H7 (cell line): ENCODE measurements at regions not wholly inside any gene's neighbourhood (a gene's known extent, or its start where the extent isn't known, plus 50 kb on each side); places are given as distances from the start of the nearest gene placed in this dataset.

Source experiments
- DNase-seq: peaks from one replicate; pipeline ENCODE4 v3.0.0; 2012
- H3K27me3 ChIP-seq: 2 replicates; pipeline ENCODE4 v1.6.0; 2011; ENCODE audit warnings: mild to moderate bottlenecking, low read length; ENCODE audit not compliant: control insufficient read depth, insufficient read depth
- H3K36me3 ChIP-seq: replicated peaks from 2 replicates; pipeline ENCODE4 v1.5.1; 2011; ENCODE audit warnings: low read length; ENCODE audit not compliant: control insufficient read depth, insufficient read depth
- H3K4me3 ChIP-seq: 2 replicates; pipeline ENCODE4 v1.5.1; 2011; ENCODE audit warnings: low read depth, mild to moderate bottlenecking, control low read depth, low read length, moderate library complexity; ENCODE audit not compliant: insufficient read depth

GRCh38 chr11:11135820-11136476 is 217.1 kb downstream of the CSNK2A3 start:
- H3K36me3 ChIP-seq = no peaks in the 10 kb centered on the region
- DNase-seq = no peak
- H3K27me3 ChIP-seq = no peaks in the 10 kb centered on the region; the same call in 1 of the 2 replicates
- no peak overlapping the region for H3K4me3 ChIP-seq

- Histone ChIP-seq H3K4me3 (no peak overlapping the region), H3K36me3 (no peaks in the 10 kb centered on the region), H3K27me3 (no peaks in the 10 kb centered on the region)
- no peak for DNase-seq
These were observed 223.9 kb downstream of the CSNK2A3 start for GRCh38 chr11:11129118-11129517.

- DNase-seq = no peak
- no peak overlapping the region for H3K4me3 ChIP-seq
- H3K36me3 ChIP-seq = no peaks in the 10 kb centered on the region
- H3K27me3 ChIP-seq = no peaks in the 10 kb centered on the region
These were observed 227.4 kb downstream of the CSNK2A3 start for GRCh38 chr11:11125618-11126017.

- no peaks in the 10 kb centered on the region for H3K36me3 ChIP-seq
- no peak overlapping the region for H3K4me3 ChIP-seq
- no peaks in the 10 kb centered on the region for H3K27me3 ChIP-seq
- DNase-seq = no peak
These were observed 230.3 kb downstream of the CSNK2A3 start for GRCh38 chr11:11122749-11123148.

DNA sequence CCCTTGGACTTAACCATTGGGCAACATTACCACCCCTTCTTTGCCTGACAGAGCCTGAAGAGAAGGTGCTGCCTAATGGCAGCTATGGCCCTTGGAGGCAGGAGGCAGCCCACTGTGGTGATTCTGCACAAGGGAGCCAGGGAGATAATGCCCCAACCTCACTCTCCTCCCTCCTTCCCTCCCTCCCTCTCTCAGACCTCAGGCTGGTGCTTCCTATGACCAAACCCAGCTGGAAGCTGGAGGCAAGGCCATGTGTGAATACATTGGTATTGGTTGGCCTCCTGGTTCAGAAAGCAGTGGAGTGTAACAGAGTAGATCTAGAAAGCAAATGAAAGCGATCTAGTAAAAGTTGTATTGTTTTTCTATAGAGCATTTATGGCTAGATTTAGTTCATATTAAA is 233.1 kb downstream of the CSNK2A3 start:
- Histone ChIP-seq H3K36me3 (no peaks in the 10 kb centered on the region), H3K4me3 (no peak overlapping the region), H3K27me3 (no peaks in the 10 kb centered on the region)
- DNase-seq = peak; percentile 26

- Histone ChIP-seq H3K27me3 (no peaks in the 10 kb centered on the region), H3K36me3 (no peaks in the 10 kb centered on the region), H3K4me3 (no peak overlapping the region)
- no peak for DNase-seq
These were observed 235.3 kb downstream of the CSNK2A3 start for GRCh38 chr11:11117730-11118129.

- H3K4me3 ChIP-seq = no peak overlapping the region
- no peaks in the 10 kb centered on the region for H3K36me3 ChIP-seq
- DNase-seq = no peak
- H3K27me3 ChIP-seq = no peaks in the 10 kb centered on the region
These were observed 237.6 kb downstream of the CSNK2A3 start for GRCh38 chr11:11115475-11115874.

DNA sequence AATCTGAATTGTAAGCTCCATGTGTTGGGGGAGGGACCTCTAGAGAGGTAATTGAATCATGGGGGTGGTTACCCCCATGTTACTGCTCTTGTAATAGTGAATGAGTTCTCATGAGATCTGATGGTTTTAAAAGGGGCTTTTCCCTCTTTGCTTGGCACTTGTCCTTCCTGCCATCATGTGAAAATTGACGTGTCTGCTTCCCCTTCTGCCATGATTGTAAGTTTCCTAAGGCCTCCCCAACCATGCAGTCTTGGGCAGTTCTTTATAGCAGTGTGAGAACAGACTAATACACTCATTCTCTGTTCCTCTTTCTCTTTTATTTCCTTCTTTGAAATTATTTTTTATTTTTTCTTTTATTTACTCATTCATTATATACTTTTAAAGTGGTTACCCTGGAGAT is 239.4 kb downstream of the CSNK2A3 start:
- no peaks in the 10 kb centered on the region for H3K36me3 ChIP-seq
- no peak overlapping the region for H3K4me3 ChIP-seq
- DNase-seq = no peak
- no peaks in the 10 kb centered on the region for H3K27me3 ChIP-seq

DNA sequence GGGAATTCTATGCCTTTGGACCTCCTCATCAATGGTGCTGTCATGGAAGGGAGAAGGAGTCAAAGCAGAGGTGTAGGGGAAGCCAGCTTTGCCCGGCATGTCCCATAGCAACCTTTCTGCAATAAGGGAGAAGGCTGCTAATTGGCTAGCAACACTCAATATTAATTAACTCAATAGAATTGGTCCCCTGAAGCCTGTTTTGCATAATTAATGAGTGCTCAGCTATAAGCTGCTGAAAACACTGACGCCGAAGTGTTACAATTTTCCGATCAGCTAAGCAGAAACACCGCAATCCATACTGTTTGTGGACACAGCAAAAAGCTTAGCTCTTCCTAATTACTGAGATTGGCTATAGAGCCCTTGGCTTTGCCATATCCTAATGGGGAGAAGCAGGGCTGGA is 245.0 kb downstream of the CSNK2A3 start:
- no peaks in the 10 kb centered on the region for H3K36me3 ChIP-seq
- no peaks in the 10 kb centered on the region for H3K27me3 ChIP-seq
- no peak for DNase-seq
- H3K4me3 ChIP-seq = no peak overlapping the region

GRCh38 chr11:11107076-11107723 is 245.8 kb downstream of the CSNK2A3 start:
- DNase-seq = no peak
- Histone ChIP-seq H3K4me3 (no peak overlapping the region), H3K27me3 (no peaks in the 10 kb centered on the region), H3K36me3 (no peaks in the 10 kb centered on the region)

- H3K36me3 ChIP-seq = no peaks in the 10 kb centered on the region
- no peak for DNase-seq
- H3K27me3 ChIP-seq = no peaks in the 10 kb centered on the region
- no peak overlapping the region for H3K4me3 ChIP-seq
These were observed 247.5 kb upstream of the ZBED5 start for GRCh38 chr11:11105361-11105760.

DNA sequence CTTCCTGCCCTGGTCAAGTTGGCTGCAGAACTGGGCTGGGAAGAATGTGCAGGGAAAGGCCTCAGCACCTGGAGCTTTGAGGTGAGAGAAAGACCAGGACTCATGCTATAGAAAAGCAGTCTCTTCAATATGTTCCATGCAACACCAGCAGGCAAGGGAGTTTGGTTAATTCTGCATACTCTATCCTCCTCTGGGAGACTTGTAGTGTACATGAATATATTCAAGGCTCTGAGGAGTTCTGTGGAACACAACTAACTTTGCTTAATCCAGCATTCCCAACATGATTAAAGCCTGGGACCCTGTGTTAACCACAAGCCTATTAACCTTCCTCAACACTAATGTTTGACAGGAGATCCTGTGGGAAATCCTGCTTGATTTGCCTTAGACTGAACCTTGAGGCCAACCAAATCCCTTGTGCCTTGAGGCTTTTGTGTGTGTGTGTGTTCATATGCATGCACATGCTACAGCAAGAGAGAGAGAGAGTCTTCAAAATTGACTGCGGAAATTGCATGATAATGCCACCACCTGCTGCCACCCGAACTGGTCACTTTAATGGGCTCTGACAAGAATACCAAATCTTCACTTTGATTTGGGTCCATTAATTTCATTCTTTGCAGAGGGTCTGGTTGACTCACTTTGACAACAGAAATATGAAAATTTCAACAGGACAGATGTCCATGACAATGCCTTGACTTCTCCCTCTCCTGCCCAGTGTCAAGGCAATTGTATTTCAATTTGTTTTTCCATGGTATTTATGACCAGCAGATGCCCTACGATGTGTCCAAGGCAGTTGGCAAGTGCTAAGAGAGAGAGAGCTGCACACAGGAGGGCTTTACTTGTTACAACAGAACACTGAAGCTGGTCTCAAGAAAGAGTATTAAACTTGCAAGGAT is 238.2 kb upstream of the ZBED5 start:
- H3K36me3 ChIP-seq = no peaks in the 10 kb centered on the region
- H3K27me3 ChIP-seq = no peaks in the 10 kb centered on the region
- no peak overlapping the region for H3K4me3 ChIP-seq
- DNase-seq = no peak

- DNase-seq = no peak
- Histone ChIP-seq H3K4me3 (no peak overlapping the region), H3K36me3 (no peaks in the 10 kb centered on the region), H3K27me3 (no peaks in the 10 kb centered on the region)
These were observed 232.6 kb upstream of the ZBED5 start for GRCh38 chr11:11090495-11090894.

DNA sequence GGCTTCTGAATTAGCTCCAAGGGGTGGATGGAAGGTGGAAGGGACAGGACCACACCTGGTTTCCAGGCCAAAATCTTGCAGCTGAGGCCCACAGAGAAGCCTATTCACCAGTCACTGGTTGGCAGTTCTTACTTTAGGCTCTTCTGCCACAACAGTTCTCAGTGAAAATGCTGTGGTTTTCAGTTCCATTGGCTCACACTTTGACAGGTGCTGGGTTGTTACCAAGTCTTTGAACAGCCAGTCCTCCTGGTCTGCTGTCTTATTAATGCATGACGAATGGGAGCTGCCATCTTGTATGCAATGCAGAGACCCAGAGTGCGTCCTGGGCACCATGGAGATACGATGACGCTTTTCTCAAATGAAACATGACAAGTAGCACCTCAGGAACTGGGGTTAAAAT is 232.0 kb upstream of the ZBED5 start:
- no peak for DNase-seq
- Histone ChIP-seq H3K36me3 (no peaks in the 10 kb centered on the region), H3K4me3 (no peak overlapping the region), H3K27me3 (no peaks in the 10 kb centered on the region)

GRCh38 chr11:11086979-11087378 is 229.1 kb upstream of the ZBED5 start:
- H3K27me3 ChIP-seq = no peaks in the 10 kb centered on the region
- H3K4me3 ChIP-seq = no peak overlapping the region
- no peak for DNase-seq
- no peaks in the 10 kb centered on the region for H3K36me3 ChIP-seq
